ENCODE measurements at regions not wholly inside any gene's neighbourhood (a gene's known extent, or its start where the extent isn't known, plus 50 kb on each side); places are given as distances from the start of the nearest gene placed in this dataset.

DNA sequence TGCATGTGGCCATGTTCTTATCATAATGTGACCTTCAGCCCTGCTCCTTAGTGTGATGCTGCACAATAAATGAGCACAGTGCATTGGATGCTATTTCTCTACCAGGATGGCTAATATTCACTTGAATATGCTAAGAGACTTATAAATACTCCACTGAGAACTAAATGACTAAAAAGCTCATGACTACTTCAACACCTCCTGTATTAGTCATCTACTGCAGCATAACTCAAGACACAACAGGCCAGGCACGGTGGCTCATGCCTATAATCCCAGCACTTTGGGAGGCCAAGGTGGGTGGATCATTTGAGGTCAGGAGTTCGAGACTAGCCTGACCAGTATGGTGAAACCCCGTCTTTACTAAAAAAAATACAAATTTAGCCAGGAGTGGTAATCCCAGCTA lies 213.4 kb downstream of the RND3 start:
- H3K27ac ChIP-seq = no peak overlapping the region
- H3K4me1 ChIP-seq (ENCODE audit: control insufficient read depth in 1 of 2, low read depth in 2 of 2) = peaks cover 7 to 12% of the 10 kb centered on the region in 2 donors
- H3K36me3 ChIP-seq = no peaks in the 10 kb centered on the region
- ATAC-seq (ENCODE audit: insufficient number of reproducible peaks, low FRiP score, low read depth) (no peak), DNase-seq (ENCODE audit: low spot score) (no peak)
- H3K27me3 ChIP-seq (replicated peaks; ENCODE audit: insufficient read depth) = no peaks in the 10 kb centered on the region
- TF ChIP-seq, protein P1, sequence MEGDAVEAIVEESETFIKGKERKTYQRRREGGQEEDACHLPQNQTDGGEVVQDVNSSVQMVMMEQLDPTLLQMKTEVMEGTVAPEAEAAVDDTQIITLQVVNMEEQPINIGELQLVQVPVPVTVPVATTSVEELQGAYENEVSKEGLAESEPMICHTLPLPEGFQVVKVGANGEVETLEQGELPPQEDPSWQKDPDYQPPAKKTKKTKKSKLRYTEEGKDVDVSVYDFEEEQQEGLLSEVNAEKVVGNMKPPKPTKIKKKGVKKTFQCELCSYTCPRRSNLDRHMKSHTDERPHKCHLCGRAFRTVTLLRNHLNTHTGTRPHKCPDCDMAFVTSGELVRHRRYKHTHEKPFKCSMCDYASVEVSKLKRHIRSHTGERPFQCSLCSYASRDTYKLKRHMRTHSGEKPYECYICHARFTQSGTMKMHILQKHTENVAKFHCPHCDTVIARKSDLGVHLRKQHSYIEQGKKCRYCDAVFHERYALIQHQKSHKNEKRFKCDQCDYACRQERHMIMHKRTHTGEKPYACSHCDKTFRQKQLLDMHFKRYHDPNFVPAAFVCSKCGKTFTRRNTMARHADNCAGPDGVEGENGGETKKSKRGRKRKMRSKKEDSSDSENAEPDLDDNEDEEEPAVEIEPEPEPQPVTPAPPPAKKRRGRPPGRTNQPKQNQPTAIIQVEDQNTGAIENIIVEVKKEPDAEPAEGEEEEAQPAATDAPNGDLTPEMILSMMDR (IDR thresholded peaks at IDR 0.05) = no peak
- H3K4me3 ChIP-seq = no peak overlapping the region
- H3K9me3 ChIP-seq = peaks cover 8% of the 10 kb centered on the region

DNA sequence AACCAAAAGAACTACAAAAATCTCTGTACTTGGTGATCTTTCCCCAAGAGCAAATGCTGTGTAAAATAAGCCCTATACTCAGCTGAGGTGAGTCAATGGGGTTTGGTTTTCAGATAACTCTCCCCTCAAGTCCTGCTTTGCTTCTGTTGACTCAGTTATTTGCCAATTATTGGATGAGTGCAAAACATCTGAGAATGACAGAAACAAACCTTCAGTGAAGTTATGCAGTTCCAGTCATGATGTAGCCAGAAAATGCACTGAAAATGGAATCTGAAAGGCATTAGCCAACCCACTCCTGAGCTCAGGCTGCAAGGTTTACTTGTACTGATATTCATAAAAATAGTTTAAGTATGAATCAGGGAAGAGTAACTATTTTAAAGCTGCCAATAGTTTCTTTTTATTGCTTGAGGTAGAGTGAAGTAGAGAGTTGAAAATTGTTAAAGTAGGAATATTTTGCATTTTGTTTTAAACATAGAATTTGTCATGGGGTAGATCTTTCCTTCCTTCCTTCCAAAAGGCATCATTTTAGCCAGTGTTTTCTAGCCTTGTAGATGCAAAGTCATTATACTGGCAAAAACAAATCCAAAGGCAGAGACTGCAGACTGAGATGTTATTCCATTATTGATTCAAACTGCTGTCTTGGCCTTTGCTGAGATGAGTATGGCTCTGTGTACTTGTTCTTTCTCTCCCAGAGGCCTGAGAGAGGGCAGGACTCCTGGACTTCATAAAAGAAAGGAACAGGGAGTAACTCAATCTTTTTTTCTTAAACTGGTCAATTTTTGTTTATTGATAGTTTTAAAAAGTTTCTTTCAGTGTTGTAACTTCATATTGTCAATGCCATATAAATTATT lies 215.3 kb downstream of the RND3 start:
- DNase-seq (ENCODE audit: low spot score) = no peak
- TF ChIP-seq, protein P1 (IDR thresholded peaks at IDR 0.05) = no peak
- ATAC-seq (ENCODE audit: insufficient number of reproducible peaks, low FRiP score, low read depth) = no peak
- Histone ChIP-seq H3K36me3 (no peaks in the 10 kb centered on the region), H3K4me3 (no peak overlapping the region), H3K27me3 (replicated peaks; ENCODE audit: insufficient read depth) (no peaks in the 10 kb centered on the region), H3K4me1 (ENCODE audit: control insufficient read depth in 1 of 2, low read depth in 2 of 2) (peaks cover 7 to 12% of the 10 kb centered on the region in 2 donors), H3K9me3 (peaks cover 8% of the 10 kb centered on the region), H3K27ac (peak overlapping the region; percentile 0 to 36)

DNA sequence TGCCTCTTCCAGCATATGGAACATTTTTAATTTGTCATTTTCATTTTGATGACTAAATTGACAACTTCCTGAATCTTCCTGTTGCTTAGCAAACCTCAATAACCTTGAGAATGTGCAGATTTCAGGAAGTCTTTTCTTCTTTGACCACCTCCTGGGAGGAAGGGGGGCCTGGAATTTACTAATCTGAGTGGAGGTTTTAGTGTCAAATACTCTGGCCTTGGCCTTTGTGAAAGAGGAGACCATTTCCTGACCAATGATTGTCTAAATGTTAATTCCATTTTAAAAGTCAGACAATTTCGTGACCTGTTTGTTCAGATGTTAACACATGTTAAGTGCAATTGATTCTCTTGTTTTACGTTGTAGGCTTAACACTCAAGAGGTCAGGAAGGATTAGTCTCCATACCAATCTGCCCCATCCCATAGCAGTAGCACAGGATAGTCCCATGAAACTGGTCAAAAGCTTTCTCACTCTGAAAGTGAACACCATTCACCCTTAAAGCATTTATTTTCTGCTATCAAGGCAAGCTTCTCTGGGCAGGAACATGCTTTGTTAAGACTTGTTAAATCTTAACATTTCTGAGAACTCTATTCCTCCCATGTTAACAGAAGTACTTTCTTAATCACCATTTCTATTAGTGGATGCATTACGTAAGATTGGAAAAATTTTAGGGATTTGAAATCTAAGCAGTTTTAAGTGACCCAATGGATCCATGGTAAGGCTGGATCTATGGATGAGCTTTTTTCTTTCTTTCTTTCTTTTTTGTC lies 219.6 kb downstream of the RND3 start:
- H3K27me3 ChIP-seq (replicated peaks; ENCODE audit: insufficient read depth) = no peaks in the 10 kb centered on the region
- no peaks in the 10 kb centered on the region for H3K36me3 ChIP-seq
- H3K27ac ChIP-seq = no peak overlapping the region
- H3K4me1 ChIP-seq (ENCODE audit: control insufficient read depth in 1 of 2, low read depth in 2 of 2) = peaks cover 7 to 12% of the 10 kb centered on the region in 2 donors
- no peaks in the 10 kb centered on the region for H3K9me3 ChIP-seq
- H3K4me3 ChIP-seq = no peak overlapping the region
- TF ChIP-seq, protein P1 (IDR thresholded peaks at IDR 0.05) = no peak
- ATAC-seq (ENCODE audit: insufficient number of reproducible peaks, low FRiP score, low read depth) = no peak
- DNase-seq (ENCODE audit: low spot score) = no peak

DNA sequence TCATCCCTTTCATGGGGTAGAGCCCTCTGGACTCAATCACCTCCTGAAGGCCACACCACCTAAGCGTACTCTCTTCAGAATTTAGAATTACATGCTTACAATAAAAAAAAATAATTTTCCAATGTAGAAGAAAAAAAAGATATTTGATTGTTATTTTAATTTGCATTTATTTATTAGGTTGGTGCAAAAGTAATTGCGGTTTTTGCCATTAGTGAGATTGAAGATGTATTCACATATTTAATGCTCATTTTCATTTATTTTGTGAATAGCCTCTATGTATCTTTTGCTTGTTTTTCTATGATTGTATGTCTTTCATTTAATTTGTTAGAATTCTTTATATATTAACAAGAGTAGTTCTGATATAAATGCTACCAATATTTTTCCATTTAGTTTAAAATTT lies 220.5 kb downstream of the RND3 start:
- Histone ChIP-seq H3K27me3 (replicated peaks; ENCODE audit: insufficient read depth) (no peaks in the 10 kb centered on the region), H3K9me3 (no peaks in the 10 kb centered on the region), H3K4me1 (ENCODE audit: control insufficient read depth in 1 of 2, low read depth in 2 of 2) (peaks cover 2 to 3% of the 10 kb centered on the region in 2 donors), H3K36me3 (no peaks in the 10 kb centered on the region), H3K27ac (no peak overlapping the region), H3K4me3 (no peak overlapping the region)
- TF ChIP-seq, protein P1 (IDR thresholded peaks at IDR 0.05) = no peak
- DNase-seq (ENCODE audit: low spot score) = no peak
- no peak for ATAC-seq (ENCODE audit: insufficient number of reproducible peaks, low FRiP score, low read depth)

DNA sequence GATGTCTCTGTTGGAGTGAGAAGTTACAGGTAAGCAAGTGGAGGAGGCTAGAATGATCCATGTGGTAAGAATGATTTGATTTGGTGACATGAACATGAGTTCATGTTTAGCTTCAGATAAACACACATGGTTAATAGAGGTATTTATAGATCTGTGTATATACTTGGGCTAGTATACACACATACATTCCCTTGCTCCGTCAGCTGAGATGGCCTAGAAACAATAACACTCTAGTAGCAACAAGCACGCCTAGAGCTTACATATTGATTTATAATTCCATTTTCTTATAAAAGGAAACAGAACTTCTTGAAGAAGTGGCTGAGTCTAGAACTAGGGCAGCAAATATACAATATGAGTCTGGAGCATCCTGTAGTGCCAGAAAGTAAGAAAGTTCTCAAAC lies 223.0 kb downstream of the RND3 start:
- H3K9me3 ChIP-seq = no peaks in the 10 kb centered on the region
- H3K27me3 ChIP-seq (replicated peaks; ENCODE audit: insufficient read depth) = no peaks in the 10 kb centered on the region
- ATAC-seq (ENCODE audit: insufficient number of reproducible peaks, low FRiP score, low read depth) (no peak), DNase-seq (ENCODE audit: low spot score) (no peak)
- H3K36me3 ChIP-seq = no peaks in the 10 kb centered on the region
- TF ChIP-seq, protein P1 (IDR thresholded peaks at IDR 0.05) = no peak
- H3K4me3 ChIP-seq = no peak overlapping the region
- H3K4me1 ChIP-seq (ENCODE audit: control insufficient read depth in 1 of 2, low read depth in 2 of 2) = no peaks in the 10 kb centered on the region
- no peak overlapping the region for H3K27ac ChIP-seq

Measured in thoracic aorta (tissue), 2 donors.